ENCODE measurements at regions not wholly inside any gene's neighbourhood (a gene's known extent, or its start where the extent isn't known, plus 50 kb on each side); places are given as distances from the start of the nearest gene placed in this dataset.
A peak's percentile ranks its signal among the peaks of the same experiment; 100 is the strongest.

DNA sequence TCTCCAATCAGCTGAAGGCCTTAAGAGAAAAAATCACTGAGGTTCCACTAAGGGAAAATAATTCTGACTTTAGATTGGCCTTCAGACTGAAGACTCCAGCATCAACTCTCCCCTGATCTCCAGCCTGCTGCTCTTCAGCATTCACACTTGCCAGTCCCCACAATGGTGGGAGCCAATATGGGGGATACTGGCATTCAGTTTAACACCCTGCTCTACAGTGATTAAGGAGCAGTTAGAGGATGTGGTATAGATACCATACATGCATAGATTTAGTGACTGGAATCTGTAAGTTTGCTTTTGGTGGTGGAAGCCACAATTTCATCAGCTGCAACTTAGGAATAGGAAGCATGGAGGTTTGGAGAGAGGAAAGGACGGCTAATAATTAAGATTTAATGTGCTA is 2017.7 kb upstream of the CDH6 start:
- no peak for DNase-seq (ENCODE audit: low read depth in 1 of 2, low spot score in 2 of 2)
- Histone ChIP-seq H3K4me2 (ENCODE audit: insufficient read depth in 1 of 2, low read depth in 2 of 2, low read length in 2 of 2) (no peak overlapping the region), H2BK5ac (ENCODE audit: low read depth, low read length) (no peak overlapping the region), H2BK12ac (ENCODE audit: low read depth, low read length) (no peak overlapping the region), H4K8ac (ENCODE audit: extremely low read depth, insufficient read depth, low read length) (no peak overlapping the region), H3K14ac (ENCODE audit: insufficient read length) (no peak overlapping the region), H3K9me3 (ENCODE audit: insufficient read depth in 2 of 2, low read depth in 1 of 2, low read length in 1 of 2) (no peaks in the 10 kb centered on the region), H3K23me2 (ENCODE audit: low read depth, low read length) (no peaks in the 10 kb centered on the region), H3K27ac (ENCODE audit: low read depth, low read length) (no peak overlapping the region), H3K36me3 (ENCODE audit: control insufficient read depth in 2 of 4, insufficient read depth in 4 of 4, low read length in 3 of 4) (no peaks in the 10 kb centered on the region), H2AFZ (ENCODE audit: low read length) (peak overlapping the region; percentile 37; the same call in 1 of the 2 replicates), H2BK20ac (ENCODE audit: low read length) (no peak overlapping the region), H4K5ac (ENCODE audit: insufficient read length, low read depth, low read length) (no peak overlapping the region), H3K4me3 (ENCODE audit: extremely low read depth in 1 of 4, insufficient read depth in 2 of 4, low read depth in 3 of 4, low read length in 4 of 4) (no peak overlapping the region), H3K4me1 (replicated peaks in 1 of 4; ENCODE audit: control insufficient read depth in 3 of 4, insufficient read depth in 4 of 4, low read length in 3 of 4) (no peaks in the 10 kb centered on the region), H3K79me1 (ENCODE audit: low read depth, low read length) (no peaks in the 10 kb centered on the region), H4K20me1 (replicated peaks in 1 of 2; ENCODE audit: control insufficient read depth in 1 of 2, insufficient read depth in 2 of 2, low read length in 2 of 2) (no peaks in the 10 kb centered on the region), H2AK5ac (ENCODE audit: low read depth, low read length) (no peak overlapping the region), H3K23ac (ENCODE audit: insufficient read length) (no peak overlapping the region), H3K56ac (replicated peaks; ENCODE audit: insufficient read length, low read depth, low read length) (no peak overlapping the region), H3K79me2 (ENCODE audit: control insufficient read depth in 1 of 2, insufficient read depth in 2 of 2, low read length in 2 of 2) (no peaks in the 10 kb centered on the region), H3K18ac (ENCODE audit: extremely low read depth, low read length) (no peak overlapping the region), H4K91ac (replicated peaks; ENCODE audit: insufficient read length, low read length) (no peak overlapping the region), H3K4ac (replicated peaks; ENCODE audit: insufficient read length, low read depth, low read length) (no peak overlapping the region), H3K9ac (replicated peaks in 1 of 4; ENCODE audit: extremely low read depth in 1 of 4, low read depth in 3 of 4, low read length in 3 of 4) (no peak overlapping the region), H2BK120ac (replicated peaks; ENCODE audit: low read depth, low read length) (no peak overlapping the region), H2BK15ac (ENCODE audit: low read length) (no peak overlapping the region), H3K27me3 (replicated peaks in 1 of 4; ENCODE audit: control insufficient read depth in 3 of 4, extremely low read depth in 1 of 4, insufficient read depth in 3 of 4, low read length in 3 of 4) (no peaks in the 10 kb centered on the region)
- ChIA-PET CTCF (ENCODE audit: partially characterized antibody) (no interaction called here), POLR2A (ENCODE audit: partially characterized antibody) (no interaction called here)
- no peak for FAIRE-seq
- WGBS, 2 experiments (ENCODE audit: extremely low coverage in 1 of 2, insufficient coverage in 1 of 2, insufficient read length in 1 of 2, insufficient replicate concordance in 2 of 2, low coverage in 1 of 2, low lambda C conversion rate in 2 of 2, missing lambda C conversion rate in 1 of 2) = 89% methylated on average over 1 of the region's 1 CpG; no CpG with 5 or more reads in 1 of the 2 experiments
- TF ChIP-seq SIRT6 (IDR thresholded peaks at IDR 0.05; ENCODE audit: low read length) (no peak), KDM4A (IDR thresholded peaks at IDR 0.05; ENCODE audit: low read depth, low read length, severe bottlenecking) (no peak), HDAC2 (IDR thresholded peaks at IDR 0.05; ENCODE audit: borderline replicate concordance in 1 of 2, low read depth in 2 of 2, low read length in 2 of 2) (no peak), SAP30 (IDR thresholded peaks at IDR 0.05; ENCODE audit: insufficient read depth, insufficient replicate concordance, low read length) (no peak), CREB1 (IDR thresholded peaks at IDR 0.05) (no peak), JUND (IDR thresholded peaks at IDR 0.05; ENCODE audit: low read length) (no peak), EGR1 (IDR thresholded peaks at IDR 0.05; ENCODE audit: borderline replicate concordance, low read depth, low read length) (no peak), SIX5 (IDR thresholded peaks at IDR 0.05; ENCODE audit: low read depth, low read length) (no peak), ASH2L (IDR thresholded peaks at IDR 0.05; ENCODE audit: low read length) (no peak), TEAD4 (IDR thresholded peaks at IDR 0.05; ENCODE audit: low read depth, low read length) (no peak), RFX5 (IDR thresholded peaks at IDR 0.05; ENCODE audit: borderline replicate concordance, low read depth, low read length) (no peak), RNF2 (IDR thresholded peaks at IDR 0.05; ENCODE audit: borderline replicate concordance, low read depth, low read length, missing control alignments, poor library complexity, severe bottlenecking) (no peak)

Measured in H1 (cell line).